NB4 (cell line): ENCODE measurements at regions not wholly inside any gene's neighbourhood (a gene's known extent, or its start where the extent isn't known, plus 50 kb on each side); places are given as distances from the start of the nearest gene placed in this dataset.

Source experiments
- POLR2A ChIP-seq: IDR thresholded peaks from 2 replicates; pipeline ENCODE4 v1.6.1; 2011; ENCODE audit warnings: mild to moderate bottlenecking; ENCODE audit not compliant: insufficient read length; ENCODE audit errors: extremely low read depth
- TF ChIP-seq, protein P1 (sequence below): IDR thresholded peaks from one replicate; pipeline ENCODE4 v1.5.1; 2012; ENCODE audit warnings: low read depth, low read length

- TF ChIP-seq, protein P1, sequence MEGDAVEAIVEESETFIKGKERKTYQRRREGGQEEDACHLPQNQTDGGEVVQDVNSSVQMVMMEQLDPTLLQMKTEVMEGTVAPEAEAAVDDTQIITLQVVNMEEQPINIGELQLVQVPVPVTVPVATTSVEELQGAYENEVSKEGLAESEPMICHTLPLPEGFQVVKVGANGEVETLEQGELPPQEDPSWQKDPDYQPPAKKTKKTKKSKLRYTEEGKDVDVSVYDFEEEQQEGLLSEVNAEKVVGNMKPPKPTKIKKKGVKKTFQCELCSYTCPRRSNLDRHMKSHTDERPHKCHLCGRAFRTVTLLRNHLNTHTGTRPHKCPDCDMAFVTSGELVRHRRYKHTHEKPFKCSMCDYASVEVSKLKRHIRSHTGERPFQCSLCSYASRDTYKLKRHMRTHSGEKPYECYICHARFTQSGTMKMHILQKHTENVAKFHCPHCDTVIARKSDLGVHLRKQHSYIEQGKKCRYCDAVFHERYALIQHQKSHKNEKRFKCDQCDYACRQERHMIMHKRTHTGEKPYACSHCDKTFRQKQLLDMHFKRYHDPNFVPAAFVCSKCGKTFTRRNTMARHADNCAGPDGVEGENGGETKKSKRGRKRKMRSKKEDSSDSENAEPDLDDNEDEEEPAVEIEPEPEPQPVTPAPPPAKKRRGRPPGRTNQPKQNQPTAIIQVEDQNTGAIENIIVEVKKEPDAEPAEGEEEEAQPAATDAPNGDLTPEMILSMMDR, result no peak
- TF ChIP-seq POLR2A, result no peak
Observed at GRCh38 chr7:25665903-25666670, 437.8 kb upstream of the NPVF start.
